HG02623 (cell line): ENCODE measurements at regions not wholly inside any gene's neighbourhood (a gene's known extent, or its start where the extent isn't known, plus 50 kb on each side); places are given as distances from the start of the nearest gene placed in this dataset.
"Not testable (repeated sequence)": the region's sequence is repeated elsewhere in the genome, so short reads cannot be mapped to it uniquely, and the experiment has no call there.

Source experiments
- ATAC-seq: cut with Tn5 transposase; IDR thresholded peaks from one replicate; pipeline ENCODE4 v1.9.1; 2021; ENCODE audit warnings: moderate library complexity; ENCODE audit not compliant: unreplicated experiment

DNA sequence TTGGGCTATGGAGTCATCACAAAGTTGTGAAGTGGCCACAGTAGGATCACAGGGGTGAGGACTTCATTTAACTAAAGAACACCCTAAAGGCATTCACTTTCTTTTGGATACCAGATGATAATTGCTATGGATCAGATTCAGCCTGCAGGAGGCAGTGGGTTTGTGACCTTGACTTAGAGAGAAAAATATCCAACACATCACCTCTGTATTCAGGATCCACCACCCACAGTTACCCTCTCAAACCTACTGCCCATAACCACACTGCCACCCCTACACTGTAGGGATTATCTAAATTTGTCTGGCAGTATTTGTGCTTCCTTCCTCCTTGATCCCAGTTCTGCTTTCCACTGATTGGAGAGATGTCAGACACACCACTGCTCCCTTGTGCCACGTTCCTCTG is 269.4 kb downstream of the MYCN start:
- ATAC-seq = no peak

DNA sequence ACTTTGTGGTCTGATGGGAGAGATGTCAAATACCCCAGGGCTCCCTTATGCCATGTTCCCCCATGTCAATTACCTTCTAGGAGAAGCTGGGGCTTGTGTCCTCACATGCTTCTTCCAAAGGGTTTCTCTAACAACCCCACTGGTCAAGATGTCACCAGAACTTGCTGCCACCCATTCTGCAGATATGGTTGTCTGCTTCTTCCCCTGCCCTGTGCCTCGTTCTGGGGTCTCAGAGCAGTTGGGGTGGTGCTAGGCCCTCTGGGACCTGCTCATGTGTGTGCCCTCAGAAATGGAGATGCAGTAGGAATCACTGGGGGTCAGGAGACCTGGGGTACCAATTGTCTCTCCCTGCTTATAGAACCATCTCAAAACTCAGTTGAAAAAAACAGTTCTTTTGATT is 268.6 kb downstream of the MYCN start:
- no peak for ATAC-seq

DNA sequence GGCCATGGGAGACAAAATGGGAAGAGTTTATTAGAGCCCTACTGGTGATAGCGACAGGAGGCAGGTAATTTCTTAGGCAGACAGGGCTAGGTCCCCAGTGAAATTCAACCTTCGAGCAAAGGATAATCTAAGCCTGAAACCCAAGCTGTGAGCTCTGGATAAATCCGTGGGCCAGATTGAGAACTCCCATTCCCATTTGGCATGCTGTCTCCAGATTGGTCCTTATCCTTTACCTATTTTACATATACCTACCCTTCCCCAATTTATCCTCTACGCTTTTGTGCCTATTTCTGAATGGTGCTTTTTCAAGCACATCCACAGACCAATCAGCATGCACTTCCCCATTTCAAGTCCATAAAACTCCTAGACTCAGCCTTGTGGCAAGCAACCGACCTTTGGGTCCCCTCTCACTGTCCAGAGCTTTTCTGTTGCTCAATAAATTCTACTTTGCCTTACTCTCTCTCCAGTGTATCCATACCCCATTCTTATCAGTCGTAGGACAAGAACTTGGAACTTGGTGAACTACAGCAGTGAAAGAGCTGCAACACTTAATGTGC is 268.0 kb downstream of the MYCN start:
- ATAC-seq = no peak

DNA sequence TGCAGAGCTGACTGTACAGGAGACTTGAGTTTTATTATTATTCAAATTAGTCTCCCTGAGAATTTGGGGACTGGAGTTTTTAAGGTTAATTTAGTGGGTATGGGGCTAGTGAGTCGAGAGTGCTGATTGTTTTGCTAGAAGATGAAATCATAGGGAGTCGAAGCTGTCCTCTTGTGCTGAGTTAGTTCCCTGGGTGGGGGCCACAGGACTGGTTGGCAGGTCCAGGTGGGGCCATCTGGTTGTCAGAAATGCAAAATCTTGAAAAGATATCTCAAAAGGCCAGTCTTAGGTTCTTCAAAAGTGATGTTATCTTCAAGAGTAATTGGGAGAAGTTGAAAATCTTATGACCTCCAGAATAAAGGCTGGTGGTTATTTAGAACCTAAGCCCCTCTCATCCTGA is 267.3 kb downstream of the MYCN start:
- no peak for ATAC-seq

DNA sequence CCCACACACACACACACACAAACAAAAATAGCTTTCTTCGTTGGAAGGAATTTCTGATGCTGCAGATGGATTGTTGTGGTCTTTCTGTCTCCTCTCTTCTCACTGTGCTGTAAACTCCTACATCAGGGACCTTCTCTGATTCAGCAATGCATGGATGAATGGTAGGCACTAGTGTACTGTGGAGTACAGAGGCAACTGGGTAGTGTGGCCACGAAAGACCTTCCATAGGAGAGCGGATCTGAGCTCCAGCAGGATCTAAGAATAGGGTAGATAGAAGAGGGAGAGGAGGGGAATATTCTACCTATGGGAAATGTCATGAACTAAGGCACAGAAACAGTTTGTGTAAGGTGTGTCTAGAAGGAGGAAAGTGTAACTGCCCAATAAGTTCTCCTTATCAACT is 266.8 kb downstream of the MYCN start:
- no peak for ATAC-seq

DNA sequence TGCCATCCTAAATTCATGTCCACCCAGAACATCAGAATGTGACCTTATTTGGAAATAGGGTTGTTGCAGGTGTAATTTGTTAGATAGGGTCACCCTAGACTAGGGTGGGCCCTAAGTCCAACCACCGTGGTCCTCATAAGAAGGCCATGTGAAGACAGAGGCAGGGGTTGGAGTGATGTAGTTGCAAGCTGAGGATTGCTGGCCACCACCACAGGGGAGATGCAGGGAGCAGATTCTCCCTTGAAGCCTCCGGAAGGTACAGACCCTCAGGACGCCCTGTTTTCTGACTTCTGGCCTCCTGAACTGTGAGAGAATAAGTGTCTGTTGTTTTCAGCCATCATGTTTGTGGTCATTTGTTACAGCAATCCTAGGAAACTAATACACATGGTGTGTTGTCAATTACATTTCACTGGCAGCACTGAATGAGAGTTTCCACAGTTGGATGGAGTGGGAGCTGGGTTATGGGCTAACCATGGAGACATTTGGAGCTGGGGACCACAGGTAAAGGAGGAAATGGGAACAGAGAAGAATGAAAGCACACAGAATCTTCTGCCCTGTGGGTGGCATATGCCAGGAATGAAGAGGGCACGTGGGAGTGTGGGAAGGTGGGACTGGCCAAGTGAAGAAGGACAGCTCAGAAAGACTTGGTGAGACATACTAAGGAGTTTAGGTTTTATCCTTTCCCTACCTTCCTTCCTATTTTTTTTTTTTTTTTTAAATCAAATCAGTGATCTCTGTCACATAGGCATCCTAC is 266.0 kb downstream of the MYCN start:
- no peak for ATAC-seq

DNA sequence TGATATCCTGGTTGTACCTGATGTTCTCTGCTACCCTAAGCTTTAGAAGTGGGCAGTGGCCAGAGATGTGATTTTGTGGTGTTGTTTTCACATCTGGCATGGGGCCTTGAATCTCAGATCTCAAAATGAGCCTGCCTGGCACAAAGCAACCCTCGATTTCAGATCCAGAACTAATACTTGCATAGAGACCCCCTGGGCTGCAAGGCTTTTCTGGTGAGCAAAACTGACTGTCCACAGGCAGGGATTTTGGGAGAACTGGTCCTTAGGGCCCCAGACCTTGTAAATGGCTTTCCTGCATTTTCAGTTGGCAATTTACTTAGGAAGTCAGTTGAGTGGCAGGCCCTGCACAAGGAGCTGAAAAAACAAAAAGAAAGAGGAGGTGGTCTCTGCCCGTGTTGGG is 265.3 kb downstream of the MYCN start:
- ATAC-seq = no peak

DNA sequence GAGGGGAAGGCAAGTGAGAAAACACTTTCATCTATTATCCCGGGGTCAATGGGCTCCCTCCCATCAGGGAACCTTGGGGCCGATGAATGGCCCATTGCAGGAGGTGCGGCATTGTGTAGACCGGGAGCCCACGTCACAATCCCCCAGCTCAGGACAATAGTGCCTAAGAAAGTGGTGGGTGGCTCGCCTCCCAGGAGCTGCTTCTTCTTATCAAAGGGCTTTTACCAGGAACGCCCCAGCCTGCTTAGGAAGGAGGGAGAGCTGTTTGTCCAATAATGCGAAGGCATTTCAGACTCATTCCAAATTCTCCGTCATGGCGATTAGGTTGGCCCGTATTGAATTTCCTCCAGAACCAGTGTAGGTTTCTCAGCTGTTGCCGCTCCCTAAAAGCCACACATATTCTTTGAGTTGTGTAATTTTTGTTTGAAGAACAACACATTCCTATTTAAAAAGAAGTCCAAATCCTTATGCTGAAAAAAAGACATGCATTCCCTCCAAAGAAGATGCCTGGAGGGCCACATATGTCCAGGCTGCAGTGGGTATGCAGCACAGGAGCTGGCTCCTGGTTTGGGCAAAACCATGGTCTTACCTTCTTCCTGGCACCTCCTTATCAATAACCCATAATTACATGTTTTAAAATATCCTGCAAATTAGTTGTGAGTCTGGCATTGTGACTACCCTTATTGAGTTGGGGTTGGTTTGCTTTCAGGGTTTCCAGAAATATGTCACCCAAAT is 264.7 kb downstream of the MYCN start:
- no peak for ATAC-seq

DNA sequence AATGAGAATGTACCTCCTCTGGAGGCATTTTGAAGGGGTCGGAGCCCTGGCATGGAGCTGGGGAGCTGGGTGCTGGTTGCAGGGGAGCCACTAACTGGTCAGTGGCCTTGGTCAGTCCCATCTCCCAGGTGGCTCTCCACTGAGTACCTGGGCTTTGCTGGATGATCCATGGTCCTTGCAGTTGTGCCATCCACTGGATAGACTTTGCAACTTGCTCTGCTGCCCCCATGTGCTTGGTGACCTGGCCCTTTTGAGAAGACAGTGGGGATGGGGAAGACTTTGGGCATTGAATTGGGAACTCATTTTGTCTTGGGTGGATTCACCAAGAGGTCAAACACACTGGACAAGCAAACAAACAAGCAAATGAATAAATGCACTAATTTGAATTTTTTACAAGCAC is 263.9 kb downstream of the MYCN start:
- no peak for ATAC-seq

DNA sequence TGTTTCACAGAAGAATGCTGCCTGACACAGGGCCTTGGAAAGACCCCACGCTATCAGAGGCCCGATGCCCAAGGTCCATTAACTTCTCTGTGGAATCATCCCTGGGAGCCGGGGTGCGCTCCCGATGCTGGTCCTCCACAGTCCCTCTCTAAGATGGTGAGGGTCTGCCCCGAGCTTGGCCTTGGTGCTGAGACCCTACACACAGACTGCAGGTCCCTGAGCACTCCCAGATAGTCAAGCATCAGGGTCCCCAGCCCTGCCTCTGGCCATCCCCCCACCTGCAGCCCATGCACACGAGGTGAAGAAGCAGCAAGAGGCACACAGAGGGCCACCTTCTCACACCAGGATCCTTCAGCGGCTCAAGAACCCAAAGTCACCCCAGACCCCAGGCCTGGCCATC is 263.3 kb downstream of the MYCN start:
- ATAC-seq = no peak

DNA sequence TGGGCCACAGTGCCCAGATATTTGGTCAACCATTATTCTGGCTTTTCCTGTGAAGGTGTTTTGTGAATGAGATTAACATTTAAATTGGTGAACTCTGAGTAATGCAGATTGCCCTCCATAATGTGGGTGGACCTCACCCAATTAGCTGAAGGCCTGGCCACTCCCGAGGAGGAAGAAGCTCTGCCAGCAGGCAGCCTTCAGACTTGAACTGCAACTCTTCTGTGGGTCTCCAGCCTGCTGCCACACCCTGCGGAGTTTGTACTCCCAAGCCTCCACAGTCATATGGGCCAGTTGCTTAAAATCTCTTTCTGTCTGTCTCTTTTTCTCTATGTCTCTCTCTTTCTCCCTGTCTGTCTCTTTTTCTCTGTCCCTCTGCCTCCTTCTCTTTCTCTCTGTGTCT is 262.7 kb downstream of the MYCN start:
- ATAC-seq = no peak

DNA sequence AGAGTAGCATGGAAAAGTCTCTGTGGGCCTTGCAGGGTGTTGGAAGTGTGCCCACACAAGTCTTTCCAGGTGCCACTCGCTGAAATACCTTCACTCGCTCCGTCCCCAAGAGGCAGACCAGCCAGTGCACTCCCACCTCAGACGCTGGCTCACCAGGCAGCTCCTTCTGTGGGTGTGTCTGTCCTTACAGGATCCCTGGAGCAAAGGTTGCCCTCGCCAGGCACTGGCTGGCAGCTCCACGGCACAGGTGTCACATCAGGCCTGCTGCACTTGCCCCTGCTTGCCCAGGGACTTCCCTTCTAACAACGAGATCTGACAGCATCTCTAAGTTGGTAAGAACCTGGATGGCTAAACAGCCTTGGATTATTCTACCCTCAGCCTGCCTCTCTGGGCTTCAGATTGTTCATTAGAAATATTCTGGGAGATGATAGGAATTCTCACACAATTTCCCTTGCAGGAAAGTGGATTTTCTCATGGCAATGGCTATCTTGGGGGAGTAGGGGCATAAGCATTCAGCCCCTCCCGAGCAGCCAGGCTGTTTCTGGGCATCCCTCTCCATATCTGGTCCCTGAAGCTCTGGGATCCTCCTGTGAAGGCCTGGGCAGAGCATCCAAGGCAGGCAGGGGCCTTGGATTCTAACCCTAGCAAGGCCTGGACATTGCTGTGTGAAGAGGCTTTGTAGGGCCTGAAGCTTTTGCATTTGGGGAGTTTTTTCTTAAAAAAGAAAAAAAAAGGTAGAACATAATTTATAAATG is 262.1 kb downstream of the MYCN start:
- ATAC-seq = no peak

DNA sequence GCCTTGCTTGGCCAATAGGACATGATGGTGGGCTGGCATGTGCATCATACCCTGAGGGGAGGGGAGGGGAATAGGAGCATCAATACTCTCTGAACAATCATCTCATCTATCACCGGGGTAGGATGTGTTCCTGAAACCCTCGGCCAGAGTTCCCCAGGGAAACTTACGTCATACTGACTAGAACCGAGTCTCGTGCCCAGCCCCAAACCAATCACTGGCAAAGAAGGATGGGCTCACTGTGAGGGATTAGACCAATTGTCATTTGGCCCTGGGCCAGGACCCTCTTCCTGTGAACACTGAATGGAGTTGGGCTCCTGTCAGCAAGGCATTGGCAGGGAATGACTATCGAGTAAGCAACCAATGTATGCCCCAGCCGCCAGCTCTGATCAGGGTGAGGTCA is 261.5 kb downstream of the MYCN start:
- no peak for ATAC-seq

DNA sequence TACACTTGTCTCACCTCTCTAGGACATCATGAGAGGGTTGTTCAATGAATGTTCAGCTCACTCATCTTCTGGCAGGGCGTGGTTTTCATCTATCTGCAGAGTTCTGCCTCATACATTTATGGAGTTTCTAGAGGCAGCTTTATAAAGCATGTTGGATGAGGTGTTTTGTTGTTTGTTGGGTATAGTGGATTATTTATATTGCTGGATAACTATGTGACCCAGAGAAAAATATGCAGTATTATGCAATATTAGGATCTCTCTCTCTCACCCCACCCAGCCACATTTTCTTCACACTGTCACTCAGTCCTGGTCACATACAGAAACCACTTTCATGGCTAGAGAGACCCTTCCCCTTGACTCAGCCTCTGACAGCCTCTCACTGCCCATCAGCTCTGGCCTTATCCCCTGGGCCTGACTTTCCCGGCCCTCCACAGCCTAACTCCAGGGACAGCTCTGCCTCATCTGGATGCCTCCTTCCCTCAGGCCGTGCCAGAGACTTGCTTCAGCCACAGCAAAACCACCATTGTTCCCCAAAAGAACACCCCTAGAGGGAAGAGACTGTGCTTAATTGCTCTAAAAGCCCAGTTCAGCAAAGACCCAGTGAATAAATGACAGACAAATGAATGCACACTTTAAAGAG is 260.3 kb downstream of the MYCN start:
- no peak for ATAC-seq

DNA sequence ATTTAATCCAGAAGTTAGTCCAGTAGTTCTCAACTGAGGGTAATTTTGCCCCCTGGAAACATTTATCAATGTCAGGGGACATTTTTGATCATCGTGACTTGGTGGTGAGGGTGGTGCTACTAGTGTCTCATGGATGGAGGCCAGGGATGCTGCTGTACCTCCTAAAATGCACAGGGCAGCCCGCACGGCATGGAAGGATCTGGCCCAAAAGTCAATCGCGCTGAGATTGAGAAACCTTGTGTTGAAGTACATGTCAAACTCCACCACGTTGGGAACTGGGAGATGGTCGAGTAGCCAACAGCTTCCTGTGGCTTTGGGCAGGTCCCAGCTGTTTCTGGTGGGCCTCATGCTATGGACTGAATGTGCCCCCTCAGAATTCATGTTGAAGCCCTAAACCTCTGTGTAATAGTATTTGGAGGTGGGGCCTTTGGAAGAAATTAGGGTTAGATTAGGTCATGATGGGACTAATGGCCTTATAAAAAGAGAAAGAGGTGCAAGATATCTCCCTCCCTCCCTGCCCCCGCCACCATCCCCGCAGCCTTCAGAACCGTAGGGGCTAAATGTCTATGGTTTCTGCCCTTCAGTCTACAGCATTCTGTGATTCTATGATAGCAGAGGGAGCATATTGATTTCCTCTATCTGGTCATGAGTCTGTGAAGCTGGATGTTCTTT is 259.7 kb downstream of the MYCN start:
- no peak for ATAC-seq

DNA sequence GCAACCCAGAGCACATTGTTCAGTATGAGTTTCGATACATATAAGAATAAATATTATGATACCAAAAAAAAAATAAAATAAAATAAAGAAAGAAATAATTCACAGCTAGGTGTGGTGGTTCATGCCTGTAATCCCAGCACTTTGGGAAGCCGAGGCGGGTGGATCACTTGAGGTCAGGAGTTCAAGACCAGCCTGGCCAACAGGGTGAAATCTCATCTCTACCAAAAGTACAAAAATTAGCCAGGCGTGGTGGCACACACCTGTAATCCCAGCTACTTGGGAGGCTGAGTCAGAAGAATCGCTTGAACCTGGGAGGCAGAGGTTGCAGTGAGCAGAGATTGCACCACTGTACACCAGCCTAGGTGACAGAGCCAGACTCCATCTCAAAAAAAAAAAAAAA is 258.9 kb downstream of the MYCN start:
- not testable (repeated sequence) for ATAC-seq

DNA sequence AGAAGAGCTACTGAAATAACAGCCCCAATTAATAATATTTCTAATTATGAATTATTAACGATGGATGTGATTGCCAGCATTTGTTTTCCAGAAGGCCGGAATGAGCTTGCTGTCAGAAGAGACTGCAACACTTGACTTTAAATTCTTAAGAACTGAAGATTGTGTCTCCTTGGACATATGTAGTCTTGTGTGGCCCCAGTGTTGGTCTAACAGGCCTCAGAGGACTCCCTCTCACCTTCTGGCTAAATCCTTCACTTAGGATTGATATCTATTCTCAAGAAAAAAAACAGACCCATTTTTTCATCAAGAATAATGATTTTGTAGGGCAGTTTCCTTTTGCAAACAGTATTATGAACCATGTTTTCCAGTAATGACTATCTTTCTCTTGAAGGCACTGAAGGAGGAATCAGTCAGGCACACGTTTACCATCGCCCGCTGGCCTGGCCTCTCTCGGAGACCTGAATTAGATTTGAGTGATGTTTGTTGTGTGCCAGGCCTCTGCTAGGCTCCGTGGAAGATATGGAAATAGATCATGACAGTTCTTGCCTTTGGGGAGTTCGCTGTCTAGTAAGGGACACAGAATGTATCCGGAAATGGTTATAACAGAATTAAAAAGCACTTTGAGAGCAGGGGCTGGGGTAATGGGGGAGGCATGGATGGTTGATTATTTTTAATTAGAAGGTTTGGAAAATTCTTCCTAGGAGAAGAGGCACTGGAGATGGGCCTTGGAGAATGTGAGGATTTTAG is 258.0 kb downstream of the MYCN start:
- ATAC-seq = no peak

DNA sequence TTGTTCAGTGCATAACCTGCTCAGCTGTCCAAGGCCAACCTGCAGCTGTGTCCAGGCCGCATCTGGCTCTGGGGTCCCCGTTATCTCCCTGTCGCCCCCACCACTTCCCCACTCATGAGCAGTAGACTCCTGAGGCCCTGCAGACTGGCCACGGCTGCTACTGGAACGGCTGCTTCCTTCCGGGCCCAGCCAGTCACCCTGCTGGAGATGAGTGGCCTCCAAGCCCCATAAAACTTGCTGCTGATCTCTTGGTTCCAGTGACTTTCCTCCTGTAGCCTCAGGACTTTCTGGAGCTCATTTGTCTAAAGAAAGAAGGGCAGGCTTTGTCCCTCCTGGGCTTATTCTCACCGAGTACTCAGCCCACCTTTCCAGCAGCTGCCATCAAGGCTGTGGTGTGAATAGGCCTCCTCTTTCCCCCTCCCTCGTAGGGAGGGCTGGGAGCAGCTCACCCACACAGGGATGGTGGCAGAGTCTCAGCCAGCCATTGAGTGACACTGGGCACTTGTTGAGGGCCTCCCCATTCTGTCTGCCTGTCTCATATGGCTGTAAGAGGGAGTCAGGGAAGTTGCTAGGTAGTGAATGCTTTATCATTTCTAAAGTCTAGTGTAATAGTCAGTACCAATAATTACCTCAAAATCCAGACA is 257.3 kb downstream of the MYCN start:
- no peak for ATAC-seq

DNA sequence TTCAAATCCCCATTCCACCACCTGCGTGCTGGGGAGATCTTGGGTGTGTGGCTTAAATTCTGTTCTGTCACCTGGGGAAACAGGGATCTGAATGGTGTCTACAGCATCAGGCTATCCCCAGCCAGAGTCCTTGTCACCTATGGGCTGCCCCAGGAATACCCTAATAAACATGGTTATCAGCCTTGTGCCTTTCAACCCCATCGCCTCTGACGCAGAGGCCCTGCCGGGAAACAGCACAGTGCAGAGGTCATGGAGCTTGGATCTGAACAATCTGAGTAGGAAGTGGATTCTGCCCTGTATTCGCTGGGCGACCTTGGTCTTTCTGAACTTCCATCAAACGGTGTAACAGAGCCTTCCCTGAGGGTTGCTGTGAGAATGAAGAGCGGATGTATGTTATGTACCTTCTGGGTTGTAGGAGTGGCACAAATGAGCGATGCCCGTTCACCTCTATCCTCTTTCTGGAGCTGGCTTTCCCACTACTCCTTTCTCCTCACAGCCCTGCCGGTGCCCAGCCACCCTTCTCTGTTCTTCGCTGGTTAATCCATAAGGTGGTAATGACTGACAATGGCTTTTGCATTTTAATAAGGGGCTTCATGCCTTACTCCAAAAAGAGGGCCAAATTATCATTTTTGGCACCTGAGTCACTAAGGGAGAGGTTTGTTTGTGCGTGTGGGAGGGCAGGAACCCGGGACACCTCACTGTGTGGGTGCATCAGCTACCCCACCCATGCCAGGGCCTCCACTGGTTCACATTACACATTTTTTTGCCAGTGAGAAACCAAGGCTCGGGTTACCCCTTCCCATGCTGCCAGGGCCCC is 256.5 kb downstream of the MYCN start:
- ATAC-seq = no peak
